ENCODE measurements at regions not wholly inside any gene's neighbourhood (a gene's known extent, or its start where the extent isn't known, plus 50 kb on each side); places are given as distances from the start of the nearest gene placed in this dataset.
"Not testable (repeated sequence)": the region's sequence is repeated elsewhere in the genome, so short reads cannot be mapped to it uniquely, and the experiment has no call there.

DNA sequence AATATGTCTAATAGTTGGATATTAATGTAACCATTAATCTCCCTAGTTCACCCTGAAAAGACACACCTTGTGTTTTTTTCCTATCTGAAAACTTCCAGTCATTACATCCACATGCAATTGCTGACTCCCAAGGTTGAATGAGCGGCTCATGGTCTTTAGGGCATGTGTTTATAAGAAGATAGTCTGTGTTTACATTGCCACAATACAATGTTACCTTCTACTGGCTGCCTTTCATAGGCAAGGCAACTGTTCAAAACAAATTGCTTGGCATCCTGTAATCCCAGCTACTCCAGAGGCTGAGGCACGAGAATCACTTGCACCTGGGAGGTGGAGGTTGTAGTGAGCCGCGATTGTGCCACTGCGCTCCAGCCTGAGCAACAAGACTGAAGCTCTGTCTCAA is 52.6 kb upstream of the GPCPD1 start:
- no peaks in the 10 kb centered on the region for H4K20me1 ChIP-seq (ENCODE audit: insufficient read depth, low read length)
- TF ChIP-seq EZH2 (optimal IDR thresholded peaks at IDR 0.05; ENCODE audit: low read depth, low read length) = no peak
- no peak for TF ChIP-seq EZH2phosphoT487 (IDR thresholded peaks at IDR 0.05; ENCODE audit: low read length)
- TF ChIP-seq, protein P1, sequence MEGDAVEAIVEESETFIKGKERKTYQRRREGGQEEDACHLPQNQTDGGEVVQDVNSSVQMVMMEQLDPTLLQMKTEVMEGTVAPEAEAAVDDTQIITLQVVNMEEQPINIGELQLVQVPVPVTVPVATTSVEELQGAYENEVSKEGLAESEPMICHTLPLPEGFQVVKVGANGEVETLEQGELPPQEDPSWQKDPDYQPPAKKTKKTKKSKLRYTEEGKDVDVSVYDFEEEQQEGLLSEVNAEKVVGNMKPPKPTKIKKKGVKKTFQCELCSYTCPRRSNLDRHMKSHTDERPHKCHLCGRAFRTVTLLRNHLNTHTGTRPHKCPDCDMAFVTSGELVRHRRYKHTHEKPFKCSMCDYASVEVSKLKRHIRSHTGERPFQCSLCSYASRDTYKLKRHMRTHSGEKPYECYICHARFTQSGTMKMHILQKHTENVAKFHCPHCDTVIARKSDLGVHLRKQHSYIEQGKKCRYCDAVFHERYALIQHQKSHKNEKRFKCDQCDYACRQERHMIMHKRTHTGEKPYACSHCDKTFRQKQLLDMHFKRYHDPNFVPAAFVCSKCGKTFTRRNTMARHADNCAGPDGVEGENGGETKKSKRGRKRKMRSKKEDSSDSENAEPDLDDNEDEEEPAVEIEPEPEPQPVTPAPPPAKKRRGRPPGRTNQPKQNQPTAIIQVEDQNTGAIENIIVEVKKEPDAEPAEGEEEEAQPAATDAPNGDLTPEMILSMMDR (IDR thresholded peaks at IDR 0.05; ENCODE audit: low read length) = no peak
- no peaks in the 10 kb centered on the region for H3K79me2 ChIP-seq (ENCODE audit: low read length)
- H3K4me1 ChIP-seq (ENCODE audit: low read length) = no peaks in the 10 kb centered on the region
- no peaks in the 10 kb centered on the region for H3K9me3 ChIP-seq (replicated peaks; ENCODE audit: insufficient read depth, low read length)
- no peak for DNase-seq
- no peak overlapping the region for H3K9ac ChIP-seq (ENCODE audit: low read length)
- no peaks in the 10 kb centered on the region for H3K9me2 ChIP-seq (replicated peaks; ENCODE audit: insufficient read depth, low read length)
- H3F3A ChIP-seq (ENCODE audit: insufficient read depth, low read length) = no peaks in the 10 kb centered on the region
- no peaks in the 10 kb centered on the region for H3K36me3 ChIP-seq (replicated peaks; ENCODE audit: insufficient read depth, low read length)
- H3K4me2 ChIP-seq (ENCODE audit: low read depth, low read length) = no peak overlapping the region
- H3K4me3 ChIP-seq (ENCODE audit: low read length) = no peak overlapping the region
- no peaks in the 10 kb centered on the region for H3K27me3 ChIP-seq (replicated peaks; ENCODE audit: insufficient read depth, low read length)
- H2AFZ ChIP-seq (ENCODE audit: low read length) = no peak overlapping the region
- H3K27ac ChIP-seq (ENCODE audit: low read length) = no peak overlapping the region

DNA sequence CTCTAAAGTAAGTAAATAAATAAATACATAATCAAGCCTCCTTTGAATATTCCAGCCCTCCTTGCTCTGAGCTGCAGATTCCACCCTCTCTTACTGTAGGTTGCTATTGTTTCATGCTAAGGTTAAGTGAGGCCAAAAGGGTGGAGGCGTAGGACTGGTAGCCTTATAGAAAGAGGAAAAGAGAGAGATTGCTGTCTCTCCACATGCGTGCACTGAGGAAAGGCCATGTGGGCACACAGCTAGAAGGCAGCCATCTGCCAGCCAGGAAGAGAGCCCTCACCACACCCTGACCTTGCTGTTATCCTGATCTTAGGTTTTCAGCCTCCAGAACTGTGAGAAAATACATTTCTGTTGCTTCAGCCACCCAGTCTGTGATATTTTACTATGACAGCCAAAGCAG is 52.0 kb upstream of the GPCPD1 start:
- H3K9ac ChIP-seq (ENCODE audit: low read length) = no peak overlapping the region
- H3K4me1 ChIP-seq (ENCODE audit: low read length) = no peaks in the 10 kb centered on the region
- no peaks in the 10 kb centered on the region for H3K36me3 ChIP-seq (replicated peaks; ENCODE audit: insufficient read depth, low read length)
- H3K27me3 ChIP-seq (replicated peaks; ENCODE audit: insufficient read depth, low read length) = no peaks in the 10 kb centered on the region
- DNase-seq = no peak
- H3K9me3 ChIP-seq (replicated peaks; ENCODE audit: insufficient read depth, low read length) = no peaks in the 10 kb centered on the region
- H3K4me2 ChIP-seq (ENCODE audit: low read depth, low read length) = no peak overlapping the region
- H3F3A ChIP-seq (ENCODE audit: insufficient read depth, low read length) = no peaks in the 10 kb centered on the region
- no peak overlapping the region for H3K27ac ChIP-seq (ENCODE audit: low read length)
- no peaks in the 10 kb centered on the region for H4K20me1 ChIP-seq (ENCODE audit: insufficient read depth, low read length)
- no peaks in the 10 kb centered on the region for H3K79me2 ChIP-seq (ENCODE audit: low read length)
- no peak overlapping the region for H3K4me3 ChIP-seq (ENCODE audit: low read length)
- no peaks in the 10 kb centered on the region for H3K9me2 ChIP-seq (replicated peaks; ENCODE audit: insufficient read depth, low read length)
- TF ChIP-seq EZH2phosphoT487 (IDR thresholded peaks at IDR 0.05; ENCODE audit: low read length) (no peak), EZH2 (optimal IDR thresholded peaks at IDR 0.05; ENCODE audit: low read depth, low read length) (no peak)
- TF ChIP-seq, protein P1 (IDR thresholded peaks at IDR 0.05; ENCODE audit: low read length) = no peak
- no peak overlapping the region for H2AFZ ChIP-seq (ENCODE audit: low read length)

DNA sequence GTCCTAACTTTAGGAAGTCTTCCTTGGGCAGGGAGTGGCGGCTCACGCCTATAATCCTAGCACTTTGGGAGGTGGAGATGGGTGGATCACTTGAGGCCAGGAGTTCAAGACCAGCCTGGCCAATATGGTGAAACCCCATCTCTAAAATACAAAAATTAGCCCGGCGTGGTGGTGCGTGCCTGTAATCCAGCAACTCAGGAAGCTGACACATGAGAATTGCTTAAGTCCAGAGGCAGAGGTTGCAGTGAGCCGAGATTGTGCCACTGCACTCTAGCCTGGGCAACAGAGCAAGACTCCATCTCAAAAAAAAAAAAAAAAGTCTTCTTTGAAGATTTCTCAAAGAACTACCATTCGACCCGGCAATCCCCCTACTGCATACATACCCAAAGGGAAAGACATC is 50.0 kb upstream of the GPCPD1 start:
- H3K9me3 ChIP-seq (replicated peaks; ENCODE audit: insufficient read depth, low read length); H3K4me2 ChIP-seq (ENCODE audit: low read depth, low read length); H3K4me1 ChIP-seq (ENCODE audit: low read length); H3K27me3 ChIP-seq (replicated peaks; ENCODE audit: insufficient read depth, low read length); H3K79me2 ChIP-seq (ENCODE audit: low read length); H3K36me3 ChIP-seq (replicated peaks; ENCODE audit: insufficient read depth, low read length); DNase-seq; H3F3A ChIP-seq (ENCODE audit: insufficient read depth, low read length); H3K27ac ChIP-seq (ENCODE audit: low read length); H3K4me3 ChIP-seq (ENCODE audit: low read length); H4K20me1 ChIP-seq (ENCODE audit: insufficient read depth, low read length); H3K9ac ChIP-seq (ENCODE audit: low read length); H3K9me2 ChIP-seq (replicated peaks; ENCODE audit: insufficient read depth, low read length); H2AFZ ChIP-seq (ENCODE audit: low read length): not testable (repeated sequence)

All from MM.1S (cell line).